ENCODE measurements at regions not wholly inside any gene's neighbourhood (a gene's known extent, or its start where the extent isn't known, plus 50 kb on each side); places are given as distances from the start of the nearest gene placed in this dataset.

DNA sequence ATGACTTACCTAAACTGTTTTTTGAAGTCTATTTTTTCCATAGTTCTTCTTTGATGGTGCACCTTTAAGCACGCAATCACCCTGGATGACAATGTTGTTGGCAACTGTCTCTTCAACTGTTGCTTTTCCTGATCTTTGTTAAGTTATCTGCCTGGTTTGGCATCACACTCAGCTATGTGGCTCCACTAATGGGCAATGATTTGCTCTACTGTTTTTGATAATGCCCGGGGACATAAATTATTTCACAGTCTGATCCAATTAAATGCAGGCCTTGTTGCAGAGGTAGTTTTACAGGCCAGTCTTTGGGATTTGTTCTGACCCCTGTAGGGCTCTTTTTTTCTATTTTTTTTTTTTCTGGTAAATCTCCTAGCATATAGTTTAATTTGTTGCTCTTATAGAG lies 436.3 kb downstream of the ZNF385D start:
- TF ChIP-seq, protein P1, sequence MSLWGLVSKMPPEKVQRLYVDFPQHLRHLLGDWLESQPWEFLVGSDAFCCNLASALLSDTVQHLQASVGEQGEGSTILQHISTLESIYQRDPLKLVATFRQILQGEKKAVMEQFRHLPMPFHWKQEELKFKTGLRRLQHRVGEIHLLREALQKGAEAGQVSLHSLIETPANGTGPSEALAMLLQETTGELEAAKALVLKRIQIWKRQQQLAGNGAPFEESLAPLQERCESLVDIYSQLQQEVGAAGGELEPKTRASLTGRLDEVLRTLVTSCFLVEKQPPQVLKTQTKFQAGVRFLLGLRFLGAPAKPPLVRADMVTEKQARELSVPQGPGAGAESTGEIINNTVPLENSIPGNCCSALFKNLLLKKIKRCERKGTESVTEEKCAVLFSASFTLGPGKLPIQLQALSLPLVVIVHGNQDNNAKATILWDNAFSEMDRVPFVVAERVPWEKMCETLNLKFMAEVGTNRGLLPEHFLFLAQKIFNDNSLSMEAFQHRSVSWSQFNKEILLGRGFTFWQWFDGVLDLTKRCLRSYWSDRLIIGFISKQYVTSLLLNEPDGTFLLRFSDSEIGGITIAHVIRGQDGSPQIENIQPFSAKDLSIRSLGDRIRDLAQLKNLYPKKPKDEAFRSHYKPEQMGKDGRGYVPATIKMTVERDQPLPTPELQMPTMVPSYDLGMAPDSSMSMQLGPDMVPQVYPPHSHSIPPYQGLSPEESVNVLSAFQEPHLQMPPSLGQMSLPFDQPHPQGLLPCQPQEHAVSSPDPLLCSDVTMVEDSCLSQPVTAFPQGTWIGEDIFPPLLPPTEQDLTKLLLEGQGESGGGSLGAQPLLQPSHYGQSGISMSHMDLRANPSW (CRISPR knock-in tag; conservative IDR thresholded peaks at IDR 0.05; ENCODE audit: low read depth): no peak
- TF ChIP-seq NFATC4 (CRISPR knock-in tag; IDR thresholded peaks at IDR 0.05) (no peak), ZNF671 (CRISPR knock-in tag; IDR thresholded peaks at IDR 0.05) (no peak), RELA (CRISPR knock-in tag; IDR thresholded peaks at IDR 0.05; ENCODE audit: borderline replicate concordance) (no peak), ZBTB21 (CRISPR knock-in tag; IDR thresholded peaks at IDR 0.05; ENCODE audit: borderline replicate concordance) (no peak), IRF2 (CRISPR knock-in tag; IDR thresholded peaks at IDR 0.05; ENCODE audit: borderline replicate concordance, low read depth) (no peak), NR1H2 (CRISPR knock-in tag; IDR thresholded peaks at IDR 0.05) (no peak), TCF7 (CRISPR knock-in tag; IDR thresholded peaks at IDR 0.05; ENCODE audit: low read depth) (no peak), FOXJ3 (CRISPR knock-in tag; IDR thresholded peaks at IDR 0.05; ENCODE audit: borderline replicate concordance) (no peak), ZNF138 (CRISPR knock-in tag; conservative IDR thresholded peaks at IDR 0.05) (no peak), SP1 (CRISPR knock-in tag; conservative IDR thresholded peaks at IDR 0.05) (no peak), OVOL2 (CRISPR knock-in tag; IDR thresholded peaks at IDR 0.05; ENCODE audit: borderline replicate concordance) (no peak)
- TF ChIP-seq, protein P2, sequence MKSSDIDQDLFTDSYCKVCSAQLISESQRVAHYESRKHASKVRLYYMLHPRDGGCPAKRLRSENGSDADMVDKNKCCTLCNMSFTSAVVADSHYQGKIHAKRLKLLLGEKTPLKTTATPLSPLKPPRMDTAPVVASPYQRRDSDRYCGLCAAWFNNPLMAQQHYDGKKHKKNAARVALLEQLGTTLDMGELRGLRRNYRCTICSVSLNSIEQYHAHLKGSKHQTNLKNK (CRISPR knock-in tag; IDR thresholded peaks at IDR 0.05): no peak
- TF ChIP-seq, protein P3, sequence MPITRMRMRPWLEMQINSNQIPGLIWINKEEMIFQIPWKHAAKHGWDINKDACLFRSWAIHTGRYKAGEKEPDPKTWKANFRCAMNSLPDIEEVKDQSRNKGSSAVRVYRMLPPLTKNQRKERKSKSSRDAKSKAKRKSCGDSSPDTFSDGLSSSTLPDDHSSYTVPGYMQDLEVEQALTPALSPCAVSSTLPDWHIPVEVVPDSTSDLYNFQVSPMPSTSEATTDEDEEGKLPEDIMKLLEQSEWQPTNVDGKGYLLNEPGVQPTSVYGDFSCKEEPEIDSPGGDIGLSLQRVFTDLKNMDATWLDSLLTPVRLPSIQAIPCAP (CRISPR knock-in tag; IDR thresholded peaks at IDR 0.05): no peak
- TF ChIP-seq, protein P4, sequence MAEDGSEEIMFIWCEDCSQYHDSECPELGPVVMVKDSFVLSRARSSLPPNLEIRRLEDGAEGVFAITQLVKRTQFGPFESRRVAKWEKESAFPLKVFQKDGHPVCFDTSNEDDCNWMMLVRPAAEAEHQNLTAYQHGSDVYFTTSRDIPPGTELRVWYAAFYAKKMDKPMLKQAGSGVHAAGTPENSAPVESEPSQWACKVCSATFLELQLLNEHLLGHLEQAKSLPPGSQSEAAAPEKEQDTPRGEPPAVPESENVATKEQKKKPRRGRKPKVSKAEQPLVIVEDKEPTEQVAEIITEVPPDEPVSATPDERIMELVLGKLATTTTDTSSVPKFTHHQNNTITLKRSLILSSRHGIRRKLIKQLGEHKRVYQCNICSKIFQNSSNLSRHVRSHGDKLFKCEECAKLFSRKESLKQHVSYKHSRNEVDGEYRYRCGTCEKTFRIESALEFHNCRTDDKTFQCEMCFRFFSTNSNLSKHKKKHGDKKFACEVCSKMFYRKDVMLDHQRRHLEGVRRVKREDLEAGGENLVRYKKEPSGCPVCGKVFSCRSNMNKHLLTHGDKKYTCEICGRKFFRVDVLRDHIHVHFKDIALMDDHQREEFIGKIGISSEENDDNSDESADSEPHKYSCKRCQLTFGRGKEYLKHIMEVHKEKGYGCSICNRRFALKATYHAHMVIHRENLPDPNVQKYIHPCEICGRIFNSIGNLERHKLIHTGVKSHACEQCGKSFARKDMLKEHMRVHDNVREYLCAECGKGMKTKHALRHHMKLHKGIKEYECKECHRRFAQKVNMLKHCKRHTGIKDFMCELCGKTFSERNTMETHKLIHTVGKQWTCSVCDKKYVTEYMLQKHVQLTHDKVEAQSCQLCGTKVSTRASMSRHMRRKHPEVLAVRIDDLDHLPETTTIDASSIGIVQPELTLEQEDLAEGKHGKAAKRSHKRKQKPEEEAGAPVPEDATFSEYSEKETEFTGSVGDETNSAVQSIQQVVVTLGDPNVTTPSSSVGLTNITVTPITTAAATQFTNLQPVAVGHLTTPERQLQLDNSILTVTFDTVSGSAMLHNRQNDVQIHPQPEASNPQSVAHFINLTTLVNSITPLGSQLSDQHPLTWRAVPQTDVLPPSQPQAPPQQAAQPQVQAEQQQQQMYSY (CRISPR knock-in tag; IDR thresholded peaks at IDR 0.05): no peak
- TF ChIP-seq, protein P5, sequence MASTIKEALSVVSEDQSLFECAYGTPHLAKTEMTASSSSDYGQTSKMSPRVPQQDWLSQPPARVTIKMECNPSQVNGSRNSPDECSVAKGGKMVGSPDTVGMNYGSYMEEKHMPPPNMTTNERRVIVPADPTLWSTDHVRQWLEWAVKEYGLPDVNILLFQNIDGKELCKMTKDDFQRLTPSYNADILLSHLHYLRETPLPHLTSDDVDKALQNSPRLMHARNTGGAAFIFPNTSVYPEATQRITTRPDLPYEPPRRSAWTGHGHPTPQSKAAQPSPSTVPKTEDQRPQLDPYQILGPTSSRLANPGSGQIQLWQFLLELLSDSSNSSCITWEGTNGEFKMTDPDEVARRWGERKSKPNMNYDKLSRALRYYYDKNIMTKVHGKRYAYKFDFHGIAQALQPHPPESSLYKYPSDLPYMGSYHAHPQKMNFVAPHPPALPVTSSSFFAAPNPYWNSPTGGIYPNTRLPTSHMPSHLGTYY (CRISPR knock-in tag; IDR thresholded peaks at IDR 0.05): no peak
- TF ChIP-seq, protein P6, sequence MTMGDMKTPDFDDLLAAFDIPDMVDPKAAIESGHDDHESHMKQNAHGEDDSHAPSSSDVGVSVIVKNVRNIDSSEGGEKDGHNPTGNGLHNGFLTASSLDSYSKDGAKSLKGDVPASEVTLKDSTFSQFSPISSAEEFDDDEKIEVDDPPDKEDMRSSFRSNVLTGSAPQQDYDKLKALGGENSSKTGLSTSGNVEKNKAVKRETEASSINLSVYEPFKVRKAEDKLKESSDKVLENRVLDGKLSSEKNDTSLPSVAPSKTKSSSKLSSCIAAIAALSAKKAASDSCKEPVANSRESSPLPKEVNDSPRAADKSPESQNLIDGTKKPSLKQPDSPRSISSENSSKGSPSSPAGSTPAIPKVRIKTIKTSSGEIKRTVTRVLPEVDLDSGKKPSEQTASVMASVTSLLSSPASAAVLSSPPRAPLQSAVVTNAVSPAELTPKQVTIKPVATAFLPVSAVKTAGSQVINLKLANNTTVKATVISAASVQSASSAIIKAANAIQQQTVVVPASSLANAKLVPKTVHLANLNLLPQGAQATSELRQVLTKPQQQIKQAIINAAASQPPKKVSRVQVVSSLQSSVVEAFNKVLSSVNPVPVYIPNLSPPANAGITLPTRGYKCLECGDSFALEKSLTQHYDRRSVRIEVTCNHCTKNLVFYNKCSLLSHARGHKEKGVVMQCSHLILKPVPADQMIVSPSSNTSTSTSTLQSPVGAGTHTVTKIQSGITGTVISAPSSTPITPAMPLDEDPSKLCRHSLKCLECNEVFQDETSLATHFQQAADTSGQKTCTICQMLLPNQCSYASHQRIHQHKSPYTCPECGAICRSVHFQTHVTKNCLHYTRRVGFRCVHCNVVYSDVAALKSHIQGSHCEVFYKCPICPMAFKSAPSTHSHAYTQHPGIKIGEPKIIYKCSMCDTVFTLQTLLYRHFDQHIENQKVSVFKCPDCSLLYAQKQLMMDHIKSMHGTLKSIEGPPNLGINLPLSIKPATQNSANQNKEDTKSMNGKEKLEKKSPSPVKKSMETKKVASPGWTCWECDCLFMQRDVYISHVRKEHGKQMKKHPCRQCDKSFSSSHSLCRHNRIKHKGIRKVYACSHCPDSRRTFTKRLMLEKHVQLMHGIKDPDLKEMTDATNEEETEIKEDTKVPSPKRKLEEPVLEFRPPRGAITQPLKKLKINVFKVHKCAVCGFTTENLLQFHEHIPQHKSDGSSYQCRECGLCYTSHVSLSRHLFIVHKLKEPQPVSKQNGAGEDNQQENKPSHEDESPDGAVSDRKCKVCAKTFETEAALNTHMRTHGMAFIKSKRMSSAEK (CRISPR knock-in tag; IDR thresholded peaks at IDR 0.05; ENCODE audit: borderline replicate concordance): no peak
- TF ChIP-seq, protein P7, sequence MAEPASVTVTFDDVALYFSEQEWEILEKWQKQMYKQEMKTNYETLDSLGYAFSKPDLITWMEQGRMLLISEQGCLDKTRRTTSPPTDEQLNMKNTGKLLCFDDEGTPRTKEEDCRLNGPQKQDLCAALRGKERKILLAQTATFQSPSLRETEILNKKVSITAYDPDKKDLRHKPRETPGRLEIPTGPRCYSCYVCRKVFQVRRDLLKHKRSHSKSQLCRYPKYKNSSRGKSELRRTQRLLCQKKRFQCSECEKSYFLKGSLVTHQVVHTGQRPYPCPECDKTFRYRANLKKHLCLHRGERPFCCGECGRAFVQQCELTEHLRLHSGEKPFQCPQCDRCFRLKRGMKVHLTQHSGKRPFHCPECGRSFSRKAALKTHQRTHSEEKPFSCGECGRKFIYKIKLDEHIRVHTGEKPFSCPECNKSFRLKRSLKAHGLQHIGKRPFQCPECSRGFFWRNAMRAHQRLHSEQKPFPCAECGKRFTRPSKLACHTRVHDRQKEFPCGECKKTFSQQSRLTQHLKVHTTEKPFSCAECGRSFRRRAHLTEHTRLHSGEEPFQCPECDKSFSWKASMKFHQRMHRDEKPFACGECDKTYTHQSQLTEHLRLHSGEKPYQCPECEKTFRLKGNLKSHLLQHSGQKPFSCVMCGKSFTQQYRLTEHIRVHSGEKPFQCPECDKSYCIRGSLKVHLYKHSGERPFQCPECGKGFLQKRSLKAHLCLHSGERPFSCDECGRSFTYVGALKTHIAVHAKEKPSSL (CRISPR knock-in tag; conservative IDR thresholded peaks at IDR 0.05): no peak
- TF ChIP-seq, protein P8, sequence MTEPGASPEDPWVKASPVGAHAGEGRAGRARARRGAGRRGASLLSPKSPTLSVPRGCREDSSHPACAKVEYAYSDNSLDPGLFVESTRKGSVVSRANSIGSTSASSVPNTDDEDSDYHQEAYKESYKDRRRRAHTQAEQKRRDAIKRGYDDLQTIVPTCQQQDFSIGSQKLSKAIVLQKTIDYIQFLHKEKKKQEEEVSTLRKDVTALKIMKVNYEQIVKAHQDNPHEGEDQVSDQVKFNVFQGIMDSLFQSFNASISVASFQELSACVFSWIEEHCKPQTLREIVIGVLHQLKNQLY (CRISPR knock-in tag; IDR thresholded peaks at IDR 0.05): no peak
- TF ChIP-seq, protein P9, sequence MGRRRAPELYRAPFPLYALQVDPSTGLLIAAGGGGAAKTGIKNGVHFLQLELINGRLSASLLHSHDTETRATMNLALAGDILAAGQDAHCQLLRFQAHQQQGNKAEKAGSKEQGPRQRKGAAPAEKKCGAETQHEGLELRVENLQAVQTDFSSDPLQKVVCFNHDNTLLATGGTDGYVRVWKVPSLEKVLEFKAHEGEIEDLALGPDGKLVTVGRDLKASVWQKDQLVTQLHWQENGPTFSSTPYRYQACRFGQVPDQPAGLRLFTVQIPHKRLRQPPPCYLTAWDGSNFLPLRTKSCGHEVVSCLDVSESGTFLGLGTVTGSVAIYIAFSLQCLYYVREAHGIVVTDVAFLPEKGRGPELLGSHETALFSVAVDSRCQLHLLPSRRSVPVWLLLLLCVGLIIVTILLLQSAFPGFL (CRISPR knock-in tag; IDR thresholded peaks at IDR 0.05; ENCODE audit: borderline replicate concordance): no peak
- no peak for ATAC-seq
- no peaks in the 10 kb centered on the region for H3K36me3 Mint-ChIP-seq
- H3K9me3 Mint-ChIP-seq: no peaks in the 10 kb centered on the region
- ChIA-PET CTCF (no interaction called here), POLR2A (no interaction called here)
- no peak for DNase-seq (ENCODE audit: low spot score)
- no peaks in the 10 kb centered on the region for H3K4me1 Mint-ChIP-seq
- no peak overlapping the region for H3K27ac Mint-ChIP-seq
- H3K4me3 Mint-ChIP-seq: no peak overlapping the region
- no peaks in the 10 kb centered on the region for H3K27me3 Mint-ChIP-seq (ENCODE audit: low read depth)
